MM.1S (cell line): ENCODE measurements at regions not wholly inside any gene's neighbourhood (a gene's known extent, or its start where the extent isn't known, plus 50 kb on each side); places are given as distances from the start of the nearest gene placed in this dataset.
"Not testable (repeated sequence)": the region's sequence is repeated elsewhere in the genome, so short reads cannot be mapped to it uniquely, and the experiment has no call there.

Source experiments
- EZH2 ChIP-seq: fragments of 300-600 bp; sonication (generic); optimal IDR thresholded peaks from 2 replicates; pipeline ENCODE3; 2017; ENCODE audit warnings: low read depth, mild to moderate bottlenecking, antibody characterized with exemption, low read length, mixed read lengths
- EZH2phosphoT487 ChIP-seq: fragments of 300-600 bp; sonication (generic); IDR thresholded peaks from 2 replicates; pipeline ENCODE4 v1.6.1; 2018; ENCODE audit warnings: antibody characterized with exemption, low read length
- TF ChIP-seq, protein P1 (sequence below): fragments of 300-600 bp; sonication (generic); IDR thresholded peaks from 2 replicates; pipeline ENCODE4 v1.5.1; 2016; ENCODE audit warnings: antibody characterized with exemption, low read length, mixed read lengths

DNA sequence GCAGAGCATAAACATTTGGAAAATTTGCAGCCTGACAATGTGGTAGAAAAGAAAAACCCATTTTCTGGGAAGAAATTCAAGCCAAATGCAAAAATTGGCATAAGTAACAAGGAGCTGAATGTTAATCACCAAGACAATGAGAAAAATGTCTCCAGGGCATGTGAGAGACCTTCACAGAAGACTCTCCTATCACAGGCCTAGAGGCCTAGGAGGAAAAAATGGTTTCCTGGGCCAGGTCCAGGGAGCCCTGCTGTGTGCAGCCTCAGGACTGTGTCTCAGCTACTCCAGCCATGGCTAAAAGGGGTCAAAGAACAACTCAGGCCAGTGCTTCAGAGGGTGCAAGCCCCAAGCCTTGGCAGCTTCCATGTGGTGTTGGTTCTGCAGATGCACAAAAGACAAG lies 362.4 kb downstream of the FAM47B start:
- TF ChIP-seq, protein P1, sequence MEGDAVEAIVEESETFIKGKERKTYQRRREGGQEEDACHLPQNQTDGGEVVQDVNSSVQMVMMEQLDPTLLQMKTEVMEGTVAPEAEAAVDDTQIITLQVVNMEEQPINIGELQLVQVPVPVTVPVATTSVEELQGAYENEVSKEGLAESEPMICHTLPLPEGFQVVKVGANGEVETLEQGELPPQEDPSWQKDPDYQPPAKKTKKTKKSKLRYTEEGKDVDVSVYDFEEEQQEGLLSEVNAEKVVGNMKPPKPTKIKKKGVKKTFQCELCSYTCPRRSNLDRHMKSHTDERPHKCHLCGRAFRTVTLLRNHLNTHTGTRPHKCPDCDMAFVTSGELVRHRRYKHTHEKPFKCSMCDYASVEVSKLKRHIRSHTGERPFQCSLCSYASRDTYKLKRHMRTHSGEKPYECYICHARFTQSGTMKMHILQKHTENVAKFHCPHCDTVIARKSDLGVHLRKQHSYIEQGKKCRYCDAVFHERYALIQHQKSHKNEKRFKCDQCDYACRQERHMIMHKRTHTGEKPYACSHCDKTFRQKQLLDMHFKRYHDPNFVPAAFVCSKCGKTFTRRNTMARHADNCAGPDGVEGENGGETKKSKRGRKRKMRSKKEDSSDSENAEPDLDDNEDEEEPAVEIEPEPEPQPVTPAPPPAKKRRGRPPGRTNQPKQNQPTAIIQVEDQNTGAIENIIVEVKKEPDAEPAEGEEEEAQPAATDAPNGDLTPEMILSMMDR, result not testable (repeated sequence)
- not testable (repeated sequence) for TF ChIP-seq EZH2, EZH2phosphoT487
